H9 (cell line): ENCODE measurements at regions not wholly inside any gene's neighbourhood (a gene's known extent, or its start where the extent isn't known, plus 50 kb on each side); places are given as distances from the start of the nearest gene placed in this dataset.

Experiments used
- DNase-seq: peaks from one replicate; pipeline ENCODE4 v3.0.0-alpha.2; 2017
- H2AFZ ChIP-seq: one replicate; pipeline ENCODE4 v1.6.1; 2013; ENCODE audit warnings: mild to moderate bottlenecking, low read length, control low read depth, moderate library complexity
- H2AK5ac ChIP-seq: 2 replicates; pipeline ENCODE4 v1.6.1; 2013; ENCODE audit warnings: low read length, control low read depth, mixed read lengths; ENCODE audit not compliant: insufficient read length
- H2BK120ac ChIP-seq: one replicate; pipeline ENCODE4 v1.6.1; 2013; ENCODE audit warnings: low read depth, mild to moderate bottlenecking, low read length, control low read depth, inconsistent platforms; ENCODE audit not compliant: poor library complexity, severe bottlenecking
- H2BK12ac ChIP-seq: 2 replicates; pipeline ENCODE4 v1.6.1; 2013; ENCODE audit warnings: low read length, control low read depth, mixed read lengths, low read depth; ENCODE audit not compliant: insufficient read length
- H2BK15ac ChIP-seq: 2 replicates; pipeline ENCODE4 v1.6.1; 2013; ENCODE audit warnings: low read depth, low read length, control low read depth
- H2BK20ac ChIP-seq: one replicate; pipeline ENCODE4 v1.6.1; 2013; ENCODE audit warnings: low read depth, mild to moderate bottlenecking, low read length, control low read depth, inconsistent platforms; ENCODE audit not compliant: poor library complexity, severe bottlenecking
- H2BK5ac ChIP-seq: 2 replicates; pipeline ENCODE4 v1.6.1; 2013; ENCODE audit warnings: low read length, control low read depth, mixed read lengths; ENCODE audit not compliant: insufficient read length
- H3K14ac ChIP-seq: 2 replicates; pipeline ENCODE4 v1.6.1; 2013; ENCODE audit warnings: low read length, control low read depth; ENCODE audit not compliant: insufficient read depth
- H3K18ac ChIP-seq: 2 replicates; pipeline ENCODE4 v1.6.1; 2013; ENCODE audit warnings: low read depth, mild to moderate bottlenecking, mixed read lengths, low read length, control low read depth; ENCODE audit not compliant: insufficient read length
- H3K23ac ChIP-seq: 2 replicates; pipeline ENCODE4 v1.6.1; 2013; ENCODE audit warnings: low read length, control low read depth, mixed read lengths, low read depth; ENCODE audit not compliant: insufficient read length
- H3K23me2 ChIP-seq: 2 replicates; pipeline ENCODE4 v1.6.1; 2013; ENCODE audit warnings: low read depth, mild to moderate bottlenecking, mixed read lengths, low read length, control low read depth; ENCODE audit not compliant: insufficient read length, poor library complexity, severe bottlenecking
- H3K27ac ChIP-seq: 2 replicates; pipeline ENCODE4 v1.5.1; 2013; ENCODE audit warnings: low read length, control low read depth, mixed read lengths, low read depth; ENCODE audit not compliant: insufficient read length
- H3K27me3 ChIP-seq: 2 replicates; pipeline ENCODE4 v1.6.1; 2013; ENCODE audit warnings: low read length, control low read depth, inconsistent platforms; ENCODE audit not compliant: insufficient read depth
- H3K4ac ChIP-seq: 2 replicates; pipeline ENCODE4 v1.6.1; 2013; ENCODE audit warnings: low read depth, mild to moderate bottlenecking, control low read depth, inconsistent platforms, low read length, moderate library complexity
- H3K4me1 ChIP-seq: 2 replicates; pipeline ENCODE4 v1.6.1; 2013; ENCODE audit warnings: low read length, control low read depth, inconsistent platforms; ENCODE audit not compliant: insufficient read depth
- H3K4me2 ChIP-seq: 2 replicates; pipeline ENCODE4 v1.6.1; 2013; ENCODE audit warnings: low read length, control low read depth, mixed read lengths; ENCODE audit not compliant: insufficient read length, insufficient read depth
- H3K56ac ChIP-seq: 2 replicates; pipeline ENCODE4 v1.6.1; 2013; ENCODE audit warnings: low read depth, mild to moderate bottlenecking, mixed read lengths, low read length, control low read depth; ENCODE audit not compliant: insufficient read length
- H3K79me1 ChIP-seq: 2 replicates; pipeline ENCODE4 v1.6.1; 2013; ENCODE audit warnings: low read depth, mild to moderate bottlenecking, moderate library complexity, low read length, control low read depth, inconsistent platforms; ENCODE audit not compliant: insufficient read depth, poor library complexity, severe bottlenecking
- H3K79me2 ChIP-seq: 2 replicates; pipeline ENCODE4 v1.6.1; 2013; ENCODE audit warnings: low read length, control low read depth, inconsistent platforms; ENCODE audit not compliant: insufficient read depth
- H3K9ac ChIP-seq: 2 replicates; pipeline ENCODE4 v1.6.1; 2013; ENCODE audit warnings: low read length, control low read depth, mixed read lengths; ENCODE audit not compliant: insufficient read length; ENCODE audit errors: extremely low read depth
- H3K9me3 ChIP-seq: one replicate; pipeline ENCODE4 v1.6.1; 2013; ENCODE audit warnings: low read depth, low read length, inconsistent platforms; ENCODE audit not compliant: control insufficient read depth
- H3T11ph ChIP-seq: one replicate; pipeline ENCODE4 v1.6.1; 2013; ENCODE audit warnings: mild to moderate bottlenecking, low read length, control low read depth, inconsistent platforms
- H4K20me1 ChIP-seq: one replicate; pipeline ENCODE4 v1.6.1; 2013; ENCODE audit not compliant: control insufficient read depth, insufficient read length, insufficient read depth
- H4K5ac ChIP-seq: 2 replicates; pipeline ENCODE4 v1.6.1; 2013; ENCODE audit warnings: low read depth, mild to moderate bottlenecking, mixed read lengths, low read length, control low read depth; ENCODE audit not compliant: insufficient read length
- H4K8ac ChIP-seq: replicated peaks from 2 replicates; pipeline ENCODE4 v1.6.1; 2013; ENCODE audit warnings: low read length, control low read depth, mixed read lengths, low read depth; ENCODE audit not compliant: insufficient read length
- H4K91ac ChIP-seq: 2 replicates; pipeline ENCODE4 v1.6.1; 2013; ENCODE audit warnings: low read depth, mild to moderate bottlenecking, moderate library complexity, mixed read lengths, low read length, control low read depth; ENCODE audit not compliant: insufficient read length
- H3K27ac Mint-ChIP-seq, 3 experiments: 2 replicates in 2 of 3; 3 replicates in 1 of 3; pipeline ENCODE4 v1.8.0; 2020 to 2021; ENCODE audit warnings: mixed read lengths in 3 of 3, mild to moderate bottlenecking in 1 of 3, moderate library complexity in 1 of 3
- H3K27me3 Mint-ChIP-seq: 2 replicates; pipeline ENCODE4 v1.8.0; 2021; ENCODE audit warnings: low read depth, mild to moderate bottlenecking, moderate library complexity, mixed read lengths
- H3K36me3 Mint-ChIP-seq, 3 experiments: 2 replicates in 2 of 3; 3 replicates in 1 of 3; pipeline ENCODE4 v1.8.0; 2020 to 2021; ENCODE audit warnings: low read depth in 3 of 3, mixed read lengths in 3 of 3; ENCODE audit not compliant: insufficient read depth in 1 of 3
- H3K4me1 Mint-ChIP-seq, 2 experiments: 2 replicates each; pipeline ENCODE4 v1.8.0; 2020; ENCODE audit warnings: mixed read lengths in 2 of 2
- H3K4me3 Mint-ChIP-seq, 2 experiments: 2 replicates in 1 of 2; 3 replicates in 1 of 2; pipeline ENCODE4 v1.8.0; 2020 to 2021; ENCODE audit warnings: mild to moderate bottlenecking in 2 of 2, mixed read lengths in 2 of 2, moderate library complexity in 1 of 2
- H3K9me3 Mint-ChIP-seq, 2 experiments: 2 replicates in 1 of 2; 3 replicates in 1 of 2; pipeline ENCODE4 v1.8.0; 2020; ENCODE audit warnings: mild to moderate bottlenecking in 2 of 2, mixed read lengths in 2 of 2, moderate library complexity in 1 of 2
- WGBS: extraction: QIAGEN DNeasy Blood & Tissue Kit; methylation state at CpG from one replicate; pipeline ENCODE4 v1.1.7; 2013; ENCODE audit warnings: missing lambda C conversion rate, low lambda C conversion rate, mixed read lengths; ENCODE audit not compliant: insufficient read length; ENCODE audit errors: extremely low coverage; 5-methylcytosine and 5-hydroxymethylcytosine counted together
- TF ChIP-seq, protein P1 (sequence below): fragments of 200-600 bp; sonication (generic); conservative IDR thresholded peaks from 3 replicates; pipeline ENCODE4 v1.8.0; 2021; ENCODE audit warnings: antibody characterized with exemption, mild to moderate bottlenecking

DNA sequence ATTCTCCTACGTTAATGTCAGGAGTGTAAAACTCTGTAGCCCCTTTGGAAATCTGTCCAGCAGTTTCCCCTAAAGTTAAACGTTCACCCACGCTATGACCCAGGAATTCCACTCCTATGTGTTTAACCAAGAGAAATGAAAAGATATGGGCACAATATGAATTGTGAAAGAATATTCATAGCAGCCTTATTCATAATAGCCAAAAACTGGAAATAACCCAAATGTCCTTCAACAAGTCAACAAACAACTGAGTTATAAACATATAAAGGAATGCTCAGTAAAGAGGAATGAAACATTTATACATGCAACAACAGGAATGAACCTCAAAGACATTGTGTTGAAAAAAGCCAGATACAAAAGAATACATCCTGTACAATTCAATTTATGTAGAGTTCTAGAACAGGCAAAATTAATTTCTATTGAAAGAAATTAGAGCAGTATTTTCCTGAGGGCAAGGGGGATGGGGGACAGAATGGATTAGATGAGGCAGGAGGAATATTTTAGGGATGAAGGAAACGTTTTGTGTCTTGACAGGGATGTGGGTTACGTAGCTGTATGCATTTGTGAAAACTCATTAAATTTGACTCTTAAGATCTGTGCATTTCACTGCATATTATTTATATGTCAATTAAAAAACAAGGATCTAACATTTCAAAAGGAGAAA lies 286.7 kb upstream of the CDH5 start:
- Mint-ChIP-seq H3K27me3 (peaks cover 2% of the 10 kb centered on the region; the same call in 1 of the 2 replicates), H3K4me3 (no peak overlapping the region), H3K27ac (no peak overlapping the region; a peak in 1 of 7 replicates), H3K4me1 (peaks cover 14 to 15% of the 10 kb centered on the region in 2 experiments), H3K36me3 (no peaks in the 10 kb centered on the region), H3K9me3 (no peaks in the 10 kb centered on the region)
- Histone ChIP-seq H3K56ac (no peak overlapping the region), H3K4me1 (peaks cover 7% of the 10 kb centered on the region; the same call in 1 of the 2 replicates), H3K4ac (no peak overlapping the region), H4K20me1 (no peaks in the 10 kb centered on the region), H3T11ph (no peak overlapping the region), H3K23ac (no peak overlapping the region), H2AK5ac (no peak overlapping the region), H3K9ac (no peak overlapping the region), H2BK5ac (no peak overlapping the region), H4K5ac (no peak overlapping the region), H4K91ac (no peak overlapping the region), H3K18ac (no peak overlapping the region), H3K4me2 (no peak overlapping the region), H3K9me3 (no peaks in the 10 kb centered on the region), H3K27me3 (no peaks in the 10 kb centered on the region), H3K27ac (no peak overlapping the region), H3K23me2 (no peaks in the 10 kb centered on the region), H2BK15ac (no peak overlapping the region), H2BK20ac (no peak overlapping the region), H3K79me1 (no peaks in the 10 kb centered on the region), H2BK120ac (no peak overlapping the region), H3K14ac (no peak overlapping the region), H3K79me2 (no peaks in the 10 kb centered on the region), H2AFZ (no peak overlapping the region), H2BK12ac (no peak overlapping the region), H4K8ac (no peak overlapping the region)
- no CpG with 5 or more reads among the region's 5 CpGs for WGBS
- TF ChIP-seq, protein P1, sequence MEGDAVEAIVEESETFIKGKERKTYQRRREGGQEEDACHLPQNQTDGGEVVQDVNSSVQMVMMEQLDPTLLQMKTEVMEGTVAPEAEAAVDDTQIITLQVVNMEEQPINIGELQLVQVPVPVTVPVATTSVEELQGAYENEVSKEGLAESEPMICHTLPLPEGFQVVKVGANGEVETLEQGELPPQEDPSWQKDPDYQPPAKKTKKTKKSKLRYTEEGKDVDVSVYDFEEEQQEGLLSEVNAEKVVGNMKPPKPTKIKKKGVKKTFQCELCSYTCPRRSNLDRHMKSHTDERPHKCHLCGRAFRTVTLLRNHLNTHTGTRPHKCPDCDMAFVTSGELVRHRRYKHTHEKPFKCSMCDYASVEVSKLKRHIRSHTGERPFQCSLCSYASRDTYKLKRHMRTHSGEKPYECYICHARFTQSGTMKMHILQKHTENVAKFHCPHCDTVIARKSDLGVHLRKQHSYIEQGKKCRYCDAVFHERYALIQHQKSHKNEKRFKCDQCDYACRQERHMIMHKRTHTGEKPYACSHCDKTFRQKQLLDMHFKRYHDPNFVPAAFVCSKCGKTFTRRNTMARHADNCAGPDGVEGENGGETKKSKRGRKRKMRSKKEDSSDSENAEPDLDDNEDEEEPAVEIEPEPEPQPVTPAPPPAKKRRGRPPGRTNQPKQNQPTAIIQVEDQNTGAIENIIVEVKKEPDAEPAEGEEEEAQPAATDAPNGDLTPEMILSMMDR: no peak
- DNase-seq: no peak
